RWPE2 (cell line): ENCODE measurements at regions not wholly inside any gene's neighbourhood (a gene's known extent, or its start where the extent isn't known, plus 50 kb on each side); places are given as distances from the start of the nearest gene placed in this dataset.

Experiments
- ATAC-seq: fragments of 200-7000 bp; cut with Tn5 transposase; 3 replicates; pipeline ENCODE4 v1.9.1; 2021; ENCODE audit warnings: low read depth
- DNase-seq: peaks from one replicate; pipeline ENCODE4 v3.0.0-alpha.2; 2020; ENCODE audit warnings: low spot score
- H3K27ac ChIP-seq: fragments of 450-650 bp; 2 replicates; pipeline ENCODE4 v1.5.1; 2017; ENCODE audit warnings: mild to moderate bottlenecking; ENCODE audit not compliant: poor library complexity, severe bottlenecking
- H3K27me3 ChIP-seq: fragments of 250-450 bp; sonication (Bioruptor Pico); 2 replicates; pipeline ENCODE4 v1.5.1; 2021; ENCODE audit warnings: mild to moderate bottlenecking, moderate library complexity; ENCODE audit not compliant: insufficient read depth, poor library complexity, severe bottlenecking
- H3K36me3 ChIP-seq: fragments of 250-450 bp; sonication (Bioruptor Pico); 2 replicates; pipeline ENCODE4 v1.5.1; 2020; ENCODE audit warnings: low read depth, mild to moderate bottlenecking, moderate library complexity
- H3K4me1 ChIP-seq: fragments of 250-450 bp; sonication (Bioruptor Pico); 2 replicates; pipeline ENCODE4 v1.5.1; 2021; ENCODE audit warnings: mild to moderate bottlenecking, moderate library complexity; ENCODE audit not compliant: insufficient read depth, poor library complexity, severe bottlenecking
- H3K4me3 ChIP-seq: fragments of 250-450 bp; sonication (Bioruptor Pico); 2 replicates; pipeline ENCODE4 v1.5.1; 2021; ENCODE audit warnings: mild to moderate bottlenecking, moderate library complexity; ENCODE audit not compliant: severe bottlenecking
- H3K9me3 ChIP-seq: fragments of 250-450 bp; sonication (Bioruptor Pico); 2 replicates; pipeline ENCODE4 v1.5.1; 2021; ENCODE audit warnings: mild to moderate bottlenecking, moderate library complexity; ENCODE audit not compliant: severe bottlenecking
- TF ChIP-seq, protein P1 (sequence below): fragments of 450-650 bp; IDR thresholded peaks from one replicate; pipeline ENCODE4 v1.5.1; 2017; ENCODE audit warnings: mild to moderate bottlenecking, moderate library complexity; ENCODE audit not compliant: poor library complexity, severe bottlenecking

DNA sequence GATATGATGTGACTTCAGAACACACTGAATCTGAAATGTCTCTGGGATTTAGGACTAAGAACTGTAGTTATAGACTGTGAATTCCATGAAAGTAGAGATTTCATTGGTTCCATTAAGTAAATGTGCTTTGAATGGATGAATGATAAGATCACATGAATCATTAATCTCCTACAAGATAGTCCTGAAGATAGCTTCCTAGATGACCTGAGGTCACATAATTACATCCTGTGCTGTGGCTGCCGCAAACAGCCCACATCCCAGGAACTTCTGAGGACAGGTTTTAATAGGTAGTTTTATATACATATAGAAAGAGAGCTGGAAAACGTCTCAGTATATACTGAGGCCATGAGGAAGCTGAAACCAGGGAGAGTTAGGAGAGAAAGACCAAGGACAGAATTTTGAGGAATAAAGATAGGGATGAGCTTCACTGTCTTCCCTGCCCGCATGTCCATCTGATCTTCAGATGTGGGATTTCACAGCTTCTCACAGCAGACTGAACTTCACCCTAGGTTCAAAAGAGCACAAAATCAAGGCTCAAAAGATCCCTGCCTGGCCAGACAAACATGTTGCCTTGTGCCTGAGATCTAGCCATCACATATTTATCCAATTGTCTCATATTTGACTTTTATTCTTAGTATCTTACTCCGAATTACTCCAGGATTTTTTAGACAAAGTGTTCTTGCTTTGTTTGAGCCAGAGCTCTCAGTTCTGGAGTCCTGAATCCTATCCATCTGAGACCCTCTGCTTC is 188.2 kb downstream of the IRS1 start:
- Histone ChIP-seq H3K4me3 (no peak overlapping the region), H3K36me3 (no peaks in the 10 kb centered on the region), H3K27me3 (no peaks in the 10 kb centered on the region), H3K4me1 (peaks cover 26% of the 10 kb centered on the region), H3K27ac (peak overlapping the region; percentile 92), H3K9me3 (no peaks in the 10 kb centered on the region)
- TF ChIP-seq, protein P1, sequence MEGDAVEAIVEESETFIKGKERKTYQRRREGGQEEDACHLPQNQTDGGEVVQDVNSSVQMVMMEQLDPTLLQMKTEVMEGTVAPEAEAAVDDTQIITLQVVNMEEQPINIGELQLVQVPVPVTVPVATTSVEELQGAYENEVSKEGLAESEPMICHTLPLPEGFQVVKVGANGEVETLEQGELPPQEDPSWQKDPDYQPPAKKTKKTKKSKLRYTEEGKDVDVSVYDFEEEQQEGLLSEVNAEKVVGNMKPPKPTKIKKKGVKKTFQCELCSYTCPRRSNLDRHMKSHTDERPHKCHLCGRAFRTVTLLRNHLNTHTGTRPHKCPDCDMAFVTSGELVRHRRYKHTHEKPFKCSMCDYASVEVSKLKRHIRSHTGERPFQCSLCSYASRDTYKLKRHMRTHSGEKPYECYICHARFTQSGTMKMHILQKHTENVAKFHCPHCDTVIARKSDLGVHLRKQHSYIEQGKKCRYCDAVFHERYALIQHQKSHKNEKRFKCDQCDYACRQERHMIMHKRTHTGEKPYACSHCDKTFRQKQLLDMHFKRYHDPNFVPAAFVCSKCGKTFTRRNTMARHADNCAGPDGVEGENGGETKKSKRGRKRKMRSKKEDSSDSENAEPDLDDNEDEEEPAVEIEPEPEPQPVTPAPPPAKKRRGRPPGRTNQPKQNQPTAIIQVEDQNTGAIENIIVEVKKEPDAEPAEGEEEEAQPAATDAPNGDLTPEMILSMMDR = no peak
- DNase-seq = no peak
- ATAC-seq = peak; percentile 12; the same call in 1 of the 3 replicates

DNA sequence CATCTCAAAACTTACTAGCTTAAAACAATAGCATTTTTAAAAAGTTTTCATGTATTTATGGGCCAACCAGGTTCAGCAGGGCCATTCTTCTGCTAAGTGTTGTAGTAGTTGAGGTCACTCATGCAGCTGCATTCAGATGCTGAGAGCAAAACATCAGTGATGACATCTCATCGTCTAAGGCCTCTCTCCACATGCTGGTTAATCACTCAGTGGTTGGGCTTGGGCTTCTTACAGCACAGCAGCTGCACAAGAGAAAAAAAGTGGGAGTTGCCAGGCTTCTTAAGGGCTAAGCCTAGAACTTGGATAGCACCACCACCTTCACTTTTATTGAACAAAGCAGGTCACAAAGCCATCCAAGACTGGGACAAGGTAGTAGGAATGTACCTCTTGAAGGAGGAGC is 190.3 kb downstream of the IRS1 start:
- no peak for ATAC-seq
- TF ChIP-seq, protein P1 = no peak
- DNase-seq = no peak

DNA sequence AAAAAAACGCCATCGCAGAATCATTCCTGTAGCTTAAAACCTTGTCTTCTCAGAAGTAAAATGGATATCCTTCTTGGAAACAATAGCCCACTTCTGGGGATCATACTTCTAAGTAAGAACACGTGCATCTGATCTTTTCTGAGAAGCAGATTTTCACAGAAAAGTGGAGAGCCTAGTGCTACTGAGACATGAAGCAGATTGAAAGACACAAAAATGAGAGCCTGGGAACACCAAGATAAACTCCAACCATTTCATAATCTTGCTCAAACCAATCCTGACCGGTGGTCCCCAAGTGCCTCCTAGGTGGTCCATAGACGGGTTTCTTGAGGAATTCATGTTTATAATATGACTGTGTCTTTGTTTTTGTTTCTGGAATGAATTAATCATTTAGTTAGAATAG is 191.2 kb downstream of the IRS1 start:
- H3K27me3 ChIP-seq = no peaks in the 10 kb centered on the region
- no peak overlapping the region for H3K27ac ChIP-seq
- no peak overlapping the region for H3K4me3 ChIP-seq
- peaks cover 26% of the 10 kb centered on the region for H3K4me1 ChIP-seq
- ATAC-seq (no peak), DNase-seq (no peak)
- no peaks in the 10 kb centered on the region for H3K9me3 ChIP-seq
- no peaks in the 10 kb centered on the region for H3K36me3 ChIP-seq
- TF ChIP-seq, protein P1 = no peak

More for the DNA sequence above, 190.3 kb downstream of the IRS1 start:
- Histone ChIP-seq H3K27ac (no peak overlapping the region), H3K4me1 (peaks cover 26% of the 10 kb centered on the region), H3K36me3 (no peaks in the 10 kb centered on the region), H3K9me3 (no peaks in the 10 kb centered on the region), H3K27me3 (no peaks in the 10 kb centered on the region), H3K4me3 (no peak overlapping the region)

DNA sequence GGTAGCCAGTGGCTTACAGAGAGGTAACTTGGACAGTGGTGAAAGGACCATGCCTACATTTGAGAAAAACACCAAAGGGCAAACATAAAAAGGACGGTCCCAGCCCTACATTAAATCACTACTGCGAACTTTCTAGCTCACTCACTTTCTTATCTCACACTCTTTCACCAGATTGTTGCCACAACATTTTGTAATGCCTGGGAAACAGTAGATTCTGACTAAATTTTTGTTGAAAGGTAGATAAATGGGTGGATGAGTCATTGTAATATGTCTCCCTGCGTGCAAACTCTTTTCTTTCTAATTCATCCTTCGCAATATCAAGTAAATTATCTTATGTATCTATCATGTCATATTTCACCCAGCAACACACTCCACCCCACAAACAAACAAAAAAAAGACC is 192.2 kb downstream of the IRS1 start:
- TF ChIP-seq, protein P1 = no peak
- no peak overlapping the region for H3K4me3 ChIP-seq
- H3K36me3 ChIP-seq = no peaks in the 10 kb centered on the region
- H3K27ac ChIP-seq = no peak overlapping the region
- no peak for ATAC-seq
- no peak for DNase-seq
- H3K27me3 ChIP-seq = no peaks in the 10 kb centered on the region
- H3K9me3 ChIP-seq = no peaks in the 10 kb centered on the region
- H3K4me1 ChIP-seq = peaks cover 18% of the 10 kb centered on the region

DNA sequence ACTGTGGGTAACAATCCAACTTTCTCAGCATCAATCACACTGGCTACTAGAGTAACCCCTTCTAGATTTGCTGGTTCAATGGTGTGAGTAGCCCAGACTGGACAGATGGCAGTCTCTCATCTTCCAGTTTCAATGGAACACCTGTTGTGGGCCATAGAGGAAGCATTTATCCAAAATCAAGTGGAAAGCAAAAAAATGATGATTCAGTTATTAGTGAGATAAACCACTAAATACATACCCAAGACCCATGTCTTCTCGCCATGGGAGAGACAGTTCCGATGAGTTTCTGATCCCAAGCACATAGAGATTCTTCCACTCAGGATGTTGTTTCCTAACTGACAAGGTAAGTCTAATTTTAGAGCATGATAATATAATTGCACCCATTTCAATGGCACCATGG is 194.0 kb downstream of the IRS1 start:
- Histone ChIP-seq H3K4me1 (peaks cover 1% of the 10 kb centered on the region), H3K27me3 (no peaks in the 10 kb centered on the region), H3K27ac (no peak overlapping the region), H3K9me3 (no peaks in the 10 kb centered on the region), H3K36me3 (no peaks in the 10 kb centered on the region), H3K4me3 (no peak overlapping the region)
- no peak for DNase-seq
- no peak for ATAC-seq
- TF ChIP-seq, protein P1 = no peak
